ENCODE measurements at regions not wholly inside any gene's neighbourhood (a gene's known extent, or its start where the extent isn't known, plus 50 kb on each side); places are given as distances from the start of the nearest gene placed in this dataset.
"Not testable (repeated sequence)": the region's sequence is repeated elsewhere in the genome, so short reads cannot be mapped to it uniquely, and the experiment has no call there.

DNA sequence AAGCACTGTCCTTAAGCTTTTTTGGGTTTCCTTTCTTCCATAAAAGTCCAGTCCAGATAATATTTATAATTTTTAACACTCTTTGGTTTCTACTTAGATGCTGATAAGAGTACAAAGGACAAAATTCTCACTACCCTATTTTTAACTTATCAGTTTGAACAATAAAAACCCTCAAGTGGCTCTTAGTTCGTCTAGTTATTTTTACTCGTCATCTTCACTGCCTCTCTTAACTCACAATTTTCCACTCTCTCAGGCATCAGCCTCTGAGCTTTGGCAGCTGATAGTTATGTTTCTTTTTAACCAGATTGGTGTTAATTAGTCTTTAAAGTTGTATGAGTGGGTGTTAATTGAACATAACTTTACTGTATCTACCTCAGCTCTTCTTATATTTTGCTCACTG is 517.1 kb upstream of the SYT4 start:
- DNase-seq (ENCODE audit: low read depth) = no peak

GRCh38 chr18:43797347-43797746 is 520.1 kb upstream of the SYT4 start:
- no peak for DNase-seq (ENCODE audit: low read depth)

GRCh38 chr18:43800584-43800983 is 523.3 kb upstream of the SYT4 start:
- no peak for DNase-seq (ENCODE audit: low read depth)

GRCh38 chr18:43805646-43806194 is 528.4 kb upstream of the SYT4 start:
- DNase-seq (ENCODE audit: low read depth) = no peak

- DNase-seq (ENCODE audit: low read depth) = no peak
Measured at GRCh38 chr18:43812627-43813026, 535.3 kb upstream of the SYT4 start.

DNA sequence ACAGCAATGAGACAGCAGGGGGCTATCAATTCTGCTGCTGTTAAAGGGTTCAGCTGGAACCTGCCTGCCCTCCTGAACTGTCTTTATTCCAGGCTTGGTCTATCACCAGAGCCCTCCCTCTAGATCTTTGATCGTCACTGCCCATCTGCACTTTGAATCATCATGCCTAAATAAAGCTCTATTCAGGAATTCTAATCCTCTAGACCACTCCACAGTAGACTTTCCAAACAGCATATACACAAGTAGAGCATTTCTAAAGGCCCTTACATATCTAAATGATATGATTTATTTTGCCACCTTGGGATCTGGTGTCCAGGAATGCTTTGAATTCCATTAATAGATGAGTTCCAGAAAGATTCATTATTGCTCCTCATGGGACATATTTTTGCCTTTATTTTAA is 542.1 kb upstream of the SYT4 start:
- DNase-seq (ENCODE audit: low read depth) = no peak

- no peak for DNase-seq (ENCODE audit: low read depth)
Measured at GRCh38 chr18:43819873-43820272, 542.6 kb upstream of the SYT4 start.

GRCh38 chr18:43825768-43826167 is 548.5 kb upstream of the SYT4 start:
- no peak for DNase-seq (ENCODE audit: low read depth)

GRCh38 chr18:43826215-43826614 is 548.9 kb upstream of the SYT4 start:
- DNase-seq (ENCODE audit: low read depth) = no peak

DNA sequence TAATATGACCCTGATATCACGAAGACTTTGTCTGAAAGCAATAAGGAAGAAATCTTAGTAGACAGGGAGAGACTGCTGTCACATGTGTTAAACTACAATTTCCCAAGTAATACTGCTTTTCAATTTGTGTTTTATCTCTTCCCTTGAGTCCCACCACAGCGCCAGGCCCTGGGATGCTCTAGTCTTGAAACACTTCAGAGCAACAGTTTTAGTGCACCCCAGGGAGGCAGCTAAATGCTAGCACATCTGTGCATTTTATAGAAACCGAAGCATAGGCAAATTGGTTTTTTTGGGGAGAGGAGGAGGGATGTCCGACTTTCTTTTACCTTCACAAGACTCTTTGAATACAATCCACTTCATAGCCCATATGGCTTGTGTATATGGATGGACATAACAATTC is 550.0 kb upstream of the SYT4 start:
- no peak for DNase-seq (ENCODE audit: low read depth)

DNA sequence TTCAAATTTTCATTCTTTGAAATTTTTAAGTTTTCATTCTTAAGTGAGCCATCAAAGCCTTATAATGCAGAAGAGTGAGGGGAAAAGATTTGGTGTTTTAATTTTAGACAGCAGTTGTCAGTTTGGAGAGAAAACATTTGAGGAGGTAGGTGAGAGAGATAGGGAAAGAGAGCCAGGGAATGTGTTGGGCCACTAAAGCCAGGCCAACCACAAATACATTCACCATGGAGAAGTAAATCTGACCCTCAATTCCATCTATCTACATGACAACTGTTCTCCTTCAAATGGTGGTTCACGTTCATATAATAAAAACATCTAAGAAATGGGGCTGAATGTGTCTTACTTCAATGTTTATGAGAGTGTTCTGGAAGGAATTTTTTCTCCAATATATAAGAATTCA is 553.0 kb upstream of the SYT4 start:
- no peak for DNase-seq (ENCODE audit: low read depth)

GRCh38 chr18:43830947-43831346 is 553.7 kb upstream of the SYT4 start:
- DNase-seq (ENCODE audit: low read depth) = peak; percentile 48

GRCh38 chr18:43846299-43846698 is 569.0 kb upstream of the SYT4 start:
- DNase-seq (ENCODE audit: low read depth) = no peak

DNA sequence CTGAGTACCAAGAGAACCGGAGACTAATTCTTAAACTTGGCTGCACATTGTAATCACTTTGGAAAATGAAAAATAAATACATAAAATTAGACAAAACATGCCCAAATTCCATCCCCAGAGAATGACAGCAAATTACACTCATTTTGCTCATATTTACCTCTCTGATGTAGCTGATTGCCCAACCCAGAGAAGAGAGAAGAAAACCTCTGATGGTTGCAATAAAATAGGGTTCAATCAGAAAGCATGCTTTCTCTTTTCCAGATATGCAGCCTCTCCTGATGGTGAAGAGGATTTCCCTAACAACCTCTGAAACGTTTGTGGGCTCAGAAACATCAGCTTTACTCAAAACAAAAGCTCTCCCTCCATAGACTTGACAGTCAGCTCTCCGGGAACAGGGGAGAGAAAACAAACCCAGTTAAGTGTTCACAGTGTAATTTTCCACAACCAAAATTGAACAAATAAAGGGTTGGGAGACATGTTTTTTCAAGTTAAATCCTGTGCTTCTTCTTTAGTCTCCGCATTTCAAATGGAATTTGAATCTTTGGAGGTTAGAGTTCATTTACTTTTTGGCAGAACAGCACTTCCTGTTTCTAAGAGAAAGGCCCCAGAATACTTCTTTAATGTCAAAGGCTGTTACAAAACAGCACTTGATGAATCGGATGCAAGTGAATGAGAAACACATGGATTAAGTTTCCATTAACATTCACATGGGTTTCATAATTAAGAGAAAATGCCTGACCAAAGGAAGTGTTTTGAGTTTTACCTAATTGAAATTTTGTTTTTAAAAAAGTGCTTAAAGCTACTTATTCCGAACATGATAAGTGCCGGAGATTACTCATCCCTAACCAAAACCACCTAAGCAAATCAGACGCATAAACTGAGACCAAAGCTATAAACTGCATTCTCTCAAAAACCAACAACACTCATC is 570.1 kb upstream of the SYT4 start:
- DNase-seq (ENCODE audit: low read depth) = no peak

DNA sequence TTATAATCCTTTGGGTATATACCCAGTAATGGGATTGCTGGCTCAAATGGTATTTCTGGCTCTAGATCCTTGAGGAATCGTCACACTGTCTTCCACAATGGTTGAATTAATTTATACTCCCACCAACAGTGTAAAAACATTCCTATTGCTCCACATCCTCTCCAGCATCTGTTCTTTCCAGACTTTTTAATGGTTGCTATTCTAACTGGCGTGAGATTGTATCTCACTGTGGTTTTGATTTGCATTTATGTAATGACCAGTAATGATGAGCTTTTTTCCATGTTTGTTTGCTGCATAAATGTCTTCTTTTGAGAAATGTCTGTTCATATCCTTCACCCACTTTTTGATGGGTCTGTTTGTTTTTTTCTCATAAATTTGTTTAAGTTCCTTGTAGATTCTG is 572.5 kb upstream of the SYT4 start:
- not testable (repeated sequence) for DNase-seq (ENCODE audit: low read depth)

- DNase-seq (ENCODE audit: low read depth) = no peak
Measured at GRCh38 chr18:43855376-43855775, 578.1 kb upstream of the SYT4 start.

- DNase-seq (ENCODE audit: low read depth) = peak; percentile 93
Measured at GRCh38 chr18:43863180-43863579, 585.9 kb upstream of the SYT4 start.

- DNase-seq (ENCODE audit: low read depth) = no peak
Measured at GRCh38 chr18:43866696-43867095, 589.4 kb upstream of the SYT4 start.

DNA sequence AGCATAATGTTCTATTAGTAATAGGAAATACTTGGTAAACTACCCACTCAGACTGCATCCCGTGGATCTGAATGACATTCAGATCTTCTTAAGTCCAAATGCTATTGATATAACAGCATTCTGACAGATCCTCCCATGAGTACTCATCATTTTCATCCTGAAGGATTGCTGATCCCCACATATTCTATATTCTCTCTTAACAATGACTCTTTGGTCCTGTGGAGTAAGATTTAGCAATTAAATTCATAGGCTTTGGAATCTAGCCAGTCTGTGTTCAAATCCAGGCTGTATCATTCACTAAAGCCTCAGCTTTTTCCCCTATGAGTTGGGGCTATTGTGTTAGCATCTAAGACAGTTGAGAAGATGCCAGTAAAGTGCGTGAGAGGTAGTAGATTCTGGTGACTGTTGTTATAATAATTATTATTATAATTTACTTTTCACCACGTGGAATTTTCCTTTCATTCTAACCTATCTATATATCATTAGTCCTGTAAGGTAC is 591.3 kb upstream of the SYT4 start:
- DNase-seq (ENCODE audit: low read depth) = no peak

GRCh38 chr18:43869451-43870008 is 592.2 kb upstream of the SYT4 start:
- DNase-seq (ENCODE audit: low read depth) = no peak

DNA sequence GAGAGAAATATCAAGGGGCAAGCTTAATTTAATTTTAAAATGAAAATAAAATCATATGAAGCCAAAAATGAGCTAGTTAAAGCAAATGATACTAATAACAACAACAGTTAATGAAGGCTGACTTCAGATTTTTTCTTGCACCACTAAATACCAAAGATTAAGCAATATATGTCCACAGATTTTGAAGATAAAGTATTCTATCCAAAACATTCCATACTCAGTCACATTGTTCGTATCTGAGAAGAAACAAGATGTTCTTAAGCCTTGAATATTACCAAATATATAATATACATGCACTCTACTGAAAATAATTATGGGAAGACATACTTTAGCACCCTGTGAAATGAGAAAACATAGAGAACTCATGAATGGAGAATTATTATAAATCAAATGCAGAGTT is 593.3 kb upstream of the SYT4 start:
- no peak for DNase-seq (ENCODE audit: low read depth)

DNA sequence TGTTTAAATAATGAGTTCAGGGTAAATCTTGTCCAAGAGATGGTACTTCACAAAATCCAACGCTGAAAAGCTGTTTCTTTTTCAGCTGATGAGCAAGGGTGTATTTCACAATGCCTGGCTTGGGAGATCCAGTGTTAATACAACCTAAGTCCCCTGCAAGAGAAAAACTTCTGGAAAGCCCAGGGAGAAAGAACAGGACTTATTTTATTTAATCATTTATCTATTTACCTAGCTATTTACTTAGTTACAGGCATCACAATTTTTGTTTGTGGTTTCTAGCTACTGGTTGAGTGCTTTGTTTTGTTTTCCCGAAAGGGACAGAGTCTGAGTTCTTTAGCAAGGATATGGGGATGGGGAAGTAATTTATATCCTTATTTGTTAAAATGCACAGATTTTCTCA is 598.2 kb upstream of the SYT4 start:
- DNase-seq (ENCODE audit: low read depth) = no peak

DNA sequence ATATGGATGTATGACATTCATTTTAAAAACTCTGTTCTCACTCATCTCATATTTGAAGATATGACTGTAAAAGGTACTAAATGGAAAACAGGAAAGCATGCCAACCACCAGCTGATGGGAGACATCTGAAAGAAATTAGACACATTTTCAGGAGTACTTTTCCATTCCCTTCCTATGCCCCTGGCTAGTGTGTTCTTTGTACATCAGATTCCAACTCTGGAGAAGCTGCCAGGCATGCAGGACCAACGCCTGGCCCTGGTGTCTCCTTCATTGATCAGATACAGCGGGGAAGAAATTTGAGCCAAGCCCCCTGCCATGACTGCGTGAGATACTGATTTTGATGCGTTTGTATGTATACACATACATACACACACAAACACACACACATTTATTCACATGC is 599.0 kb upstream of the SYT4 start:
- no peak for DNase-seq (ENCODE audit: low read depth)
